HG03108 (cell line): ENCODE measurements at regions not wholly inside any gene's neighbourhood (a gene's known extent, or its start where the extent isn't known, plus 50 kb on each side); places are given as distances from the start of the nearest gene placed in this dataset.
"Not testable (repeated sequence)": the region's sequence is repeated elsewhere in the genome, so short reads cannot be mapped to it uniquely, and the experiment has no call there.

ENCODE experiments used
- ATAC-seq: cut with Tn5 transposase; IDR thresholded peaks from one replicate; pipeline ENCODE4 v1.9.1; 2021; ENCODE audit warnings: moderate library complexity; ENCODE audit not compliant: unreplicated experiment

DNA sequence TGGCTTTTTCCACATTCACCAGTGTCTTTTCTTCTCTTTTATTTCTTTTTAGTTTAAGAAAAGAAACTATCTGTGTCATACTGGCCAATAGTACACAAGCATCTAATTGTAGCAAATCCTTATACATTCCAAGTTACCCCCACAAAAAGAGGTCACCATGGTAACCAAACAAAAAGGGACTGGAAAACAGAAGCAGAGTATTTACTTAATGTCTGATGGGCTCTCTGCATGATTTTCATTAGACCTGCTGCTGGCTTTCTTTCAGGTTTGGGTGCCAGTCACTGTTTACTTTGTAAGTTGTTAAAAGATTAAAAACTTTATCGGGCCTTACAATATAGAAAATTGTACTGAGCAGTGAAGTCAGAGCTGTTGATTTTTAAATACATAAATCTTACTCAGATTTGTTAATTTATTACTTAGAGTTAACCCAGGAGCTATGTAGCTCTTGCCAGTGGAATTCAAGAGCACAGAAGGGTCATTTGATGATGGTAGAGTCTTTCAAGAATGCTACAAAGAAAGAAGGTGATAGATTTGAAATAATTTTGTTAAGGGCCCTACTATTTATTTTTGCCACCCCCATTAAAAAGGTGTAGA, 123.9 kb downstream of the BRMS1L start:
- ATAC-seq, result no peak

DNA sequence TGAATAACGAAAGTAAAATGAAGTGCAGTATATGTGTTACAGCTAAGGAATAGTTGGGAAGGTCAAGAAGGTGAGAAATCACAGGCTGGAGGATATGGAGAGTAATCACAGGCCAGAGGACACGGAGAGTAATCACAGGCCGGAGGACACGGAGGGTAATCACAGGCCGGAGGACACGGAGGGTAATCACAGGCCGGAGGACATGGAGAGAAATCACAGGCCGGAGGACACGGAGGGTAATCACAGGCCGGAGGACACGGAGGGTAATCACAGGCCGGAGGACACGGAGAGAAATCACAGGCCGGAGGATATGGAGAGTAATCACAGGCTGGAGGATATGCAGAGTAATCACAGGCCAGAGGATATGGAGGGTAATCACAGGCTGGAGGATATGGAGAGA, 121.8 kb downstream of the BRMS1L start:
- not testable (repeated sequence) for ATAC-seq

DNA sequence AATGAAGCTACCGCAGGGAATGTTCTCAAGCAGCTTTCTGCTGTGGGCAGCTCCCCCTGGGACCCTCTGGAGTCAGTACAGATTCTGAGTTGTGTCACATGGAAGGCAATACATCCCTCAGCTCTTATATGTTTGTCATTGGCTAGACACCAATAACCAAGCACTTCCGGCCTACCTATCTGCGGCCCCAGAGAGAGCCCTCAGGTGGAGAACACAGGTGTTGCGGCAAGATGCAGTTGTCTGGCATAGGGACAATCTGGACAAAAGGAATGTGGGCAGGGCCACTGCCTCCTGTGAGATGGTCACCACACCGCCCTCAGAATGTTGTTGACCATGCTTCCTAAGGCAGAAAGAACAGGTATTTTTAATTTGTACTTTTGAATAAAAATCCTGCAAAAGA, 118.7 kb downstream of the BRMS1L start:
- ATAC-seq, result no peak

DNA sequence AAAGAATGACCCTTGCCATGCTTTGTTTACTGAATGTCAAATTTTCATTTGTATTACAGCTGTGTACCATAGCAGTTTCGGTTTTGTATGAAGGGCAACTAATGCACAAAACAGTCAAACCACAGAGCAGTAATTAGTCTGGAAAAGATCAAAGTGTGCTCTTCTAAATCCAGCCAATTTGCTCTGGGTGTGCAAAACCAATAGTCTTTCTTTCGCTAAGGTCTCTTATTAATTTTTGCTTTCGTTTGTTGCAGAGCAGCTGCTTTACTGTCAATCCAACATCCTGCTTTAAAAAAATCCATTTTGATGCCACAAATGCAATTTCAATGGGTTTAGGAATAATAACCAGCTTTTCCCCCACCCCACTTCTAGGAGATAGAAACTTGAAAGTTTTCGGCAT, 114.2 kb downstream of the BRMS1L start:
- peak; percentile 61 for ATAC-seq

DNA sequence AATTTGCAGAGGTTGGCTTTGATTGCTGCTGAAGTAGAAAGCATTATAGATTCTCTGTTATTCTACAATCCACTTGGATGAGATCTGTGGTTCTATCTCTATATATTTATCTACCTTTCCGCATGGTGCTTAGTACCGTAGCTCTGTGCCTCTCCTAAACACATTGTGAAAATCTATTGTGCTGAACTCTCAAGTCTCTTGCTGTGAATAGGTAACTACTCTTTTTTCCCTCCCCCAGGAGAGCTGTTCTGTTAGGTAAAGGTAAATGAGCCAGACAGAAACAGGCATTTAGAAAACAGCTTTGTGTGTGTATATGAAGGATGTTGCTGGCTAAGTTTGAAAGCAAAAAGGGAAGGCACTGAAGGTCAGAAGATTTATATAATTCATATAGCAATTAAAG, 112.6 kb downstream of the BRMS1L start:
- no peak for ATAC-seq

DNA sequence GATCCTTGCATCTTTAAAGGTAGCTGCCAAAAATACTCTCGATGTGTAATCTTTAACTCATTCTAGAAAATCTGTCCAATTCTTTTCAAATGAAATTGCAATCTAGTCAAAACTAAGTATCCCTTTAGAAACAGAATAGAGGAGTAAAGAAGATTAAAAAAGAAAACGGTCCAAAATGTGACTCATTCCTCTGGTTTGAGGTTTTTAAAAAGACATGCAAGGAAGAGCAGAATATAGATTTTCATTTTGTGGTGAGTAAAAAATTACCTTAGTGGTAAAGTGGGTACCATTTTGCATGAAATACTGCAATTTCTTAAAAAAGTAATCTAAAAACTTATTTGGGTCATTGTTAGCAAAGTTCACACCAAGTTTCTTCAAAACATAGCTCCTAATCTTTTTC, 108.4 kb downstream of the BRMS1L start:
- peak; percentile 71 for ATAC-seq

DNA sequence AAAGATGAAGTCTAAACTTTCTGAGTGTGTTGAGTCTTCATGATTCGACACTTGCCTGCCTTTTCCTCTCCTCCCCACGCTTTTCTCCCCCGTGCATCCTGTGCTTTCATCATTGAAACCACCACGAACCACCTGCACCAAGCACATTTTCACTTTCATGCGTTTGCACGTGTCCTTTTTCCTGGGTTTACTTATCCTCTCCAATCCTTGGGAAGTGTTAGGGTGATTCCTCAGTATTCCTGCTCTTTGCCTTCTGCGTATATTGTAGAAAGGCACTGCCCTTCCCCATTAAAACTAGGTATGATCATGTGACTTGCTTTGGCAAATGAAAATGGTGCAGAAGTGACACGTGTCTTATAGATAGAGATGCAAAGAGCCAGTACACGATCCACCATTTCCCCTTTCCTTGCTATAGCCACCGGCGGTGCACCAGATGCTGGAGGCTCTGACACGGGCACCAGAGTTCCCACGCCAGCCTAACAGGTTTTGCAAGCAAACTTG, 106.6 kb downstream of the BRMS1L start:
- peak; percentile 45 for ATAC-seq

DNA sequence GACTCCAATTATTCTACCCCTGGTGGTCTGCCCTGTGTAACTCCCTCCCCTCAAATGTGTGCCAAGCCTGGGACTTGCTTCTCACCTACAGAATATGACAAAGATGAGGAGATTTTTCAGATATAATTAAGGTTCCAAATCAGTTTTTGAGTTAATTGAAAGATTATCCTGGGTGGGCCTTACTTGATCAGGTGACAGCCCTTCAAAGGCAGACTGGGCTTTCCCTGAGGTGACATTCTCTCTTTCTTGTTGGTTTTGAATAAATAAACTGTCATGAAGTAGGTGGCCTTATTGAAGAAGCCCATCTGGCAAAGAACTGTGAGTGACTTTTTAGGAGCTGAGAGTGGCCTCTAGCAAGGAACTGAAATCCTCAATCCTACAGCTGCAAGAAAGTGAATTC, 106.0 kb downstream of the BRMS1L start:
- ATAC-seq, result no peak

DNA sequence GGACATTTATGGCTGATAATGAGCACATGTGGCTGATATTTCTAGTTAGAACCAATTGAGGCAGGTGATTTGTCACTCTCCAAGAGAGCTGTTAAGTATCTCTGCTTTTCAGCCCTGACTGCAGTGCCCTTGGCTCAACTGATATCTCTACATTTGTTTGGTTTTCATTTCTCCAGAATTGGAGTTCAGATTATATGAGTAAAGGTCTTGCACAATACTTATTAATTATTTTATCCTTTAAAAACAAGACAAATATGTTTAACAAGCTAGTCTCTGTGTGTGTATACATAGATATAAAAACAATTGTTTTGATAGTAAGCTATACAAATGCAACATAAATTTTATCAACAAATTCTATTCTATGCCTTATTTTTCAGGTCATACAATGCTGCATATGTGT, 105.2 kb downstream of the BRMS1L start:
- ATAC-seq, result no peak

DNA sequence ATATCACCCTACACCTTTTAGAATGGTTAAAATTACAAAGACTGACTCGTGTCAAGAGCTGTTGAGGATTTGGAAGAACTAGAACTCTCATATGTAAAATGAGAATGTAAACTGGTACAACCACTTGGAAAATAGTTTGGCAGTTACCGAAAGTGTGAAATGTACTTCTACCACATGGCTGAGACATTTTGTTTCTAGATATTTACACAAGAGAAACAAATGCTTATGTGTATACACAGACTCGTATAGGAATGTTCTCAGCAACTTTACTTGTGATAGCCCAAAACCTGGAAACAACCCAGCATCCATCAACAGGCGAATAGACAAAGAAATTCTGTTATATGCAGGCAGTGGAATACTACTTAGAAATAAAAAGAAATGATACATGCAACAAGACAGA, 103.0 kb downstream of the BRMS1L start:
- ATAC-seq, result no peak

DNA sequence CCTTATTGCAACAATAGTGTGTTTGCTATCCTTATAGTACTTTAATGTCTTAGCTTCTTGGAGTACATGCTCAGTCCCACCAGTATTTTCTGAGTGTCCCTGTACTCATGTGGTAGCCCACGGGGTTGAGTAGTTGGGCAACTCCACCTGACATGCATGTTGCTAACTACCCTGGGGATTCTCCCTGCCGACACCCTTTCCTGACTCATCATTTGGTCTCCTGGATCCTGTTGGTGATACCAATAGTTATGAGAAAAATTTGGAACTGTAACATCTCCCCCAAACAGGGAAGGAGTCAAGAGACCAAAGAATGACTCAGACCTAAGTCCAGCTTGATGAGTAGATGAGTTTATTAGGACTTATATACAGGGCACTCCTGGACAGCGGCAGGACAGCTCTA, 101.6 kb downstream of the BRMS1L start:
- ATAC-seq, result no peak

DNA sequence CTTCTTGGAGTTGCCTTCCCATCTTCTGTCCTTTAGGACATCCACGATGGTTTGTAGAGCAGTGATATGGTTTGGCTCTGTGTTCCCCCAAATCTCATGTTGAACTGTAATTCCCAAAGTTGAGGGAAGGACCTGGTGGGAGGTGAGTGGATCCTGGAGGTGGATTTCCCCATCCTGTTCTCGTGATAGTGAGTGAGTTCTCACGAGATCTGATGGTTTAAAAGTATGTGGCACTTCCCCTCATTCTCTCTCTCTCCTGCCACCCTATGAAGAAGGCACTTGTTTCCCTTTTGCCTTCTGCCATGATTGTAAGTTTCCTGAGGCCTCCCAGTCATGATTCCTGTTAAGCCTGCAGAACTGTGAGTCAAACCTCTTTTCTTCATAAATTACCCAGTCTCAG, 99.2 kb downstream of the BRMS1L start:
- no peak for ATAC-seq

DNA sequence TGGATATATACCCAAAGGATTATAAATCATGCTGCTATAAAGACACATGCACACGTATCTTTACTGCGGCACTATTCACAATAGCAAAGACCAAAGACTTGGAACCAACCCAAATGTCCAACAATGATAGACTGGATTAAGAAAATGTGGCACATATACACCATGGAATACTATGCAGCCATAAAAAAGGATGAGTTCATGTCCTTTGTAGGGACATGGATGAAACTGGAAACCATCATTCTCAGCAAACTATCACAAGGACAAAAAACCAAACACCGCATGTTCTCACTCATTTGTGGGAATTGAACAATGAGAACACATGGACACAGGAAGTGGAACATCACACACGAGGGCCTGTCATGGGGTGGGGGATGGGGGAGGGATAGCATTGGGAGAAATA, 96.5 kb downstream of the BRMS1L start:
- ATAC-seq, result not testable (repeated sequence)

DNA sequence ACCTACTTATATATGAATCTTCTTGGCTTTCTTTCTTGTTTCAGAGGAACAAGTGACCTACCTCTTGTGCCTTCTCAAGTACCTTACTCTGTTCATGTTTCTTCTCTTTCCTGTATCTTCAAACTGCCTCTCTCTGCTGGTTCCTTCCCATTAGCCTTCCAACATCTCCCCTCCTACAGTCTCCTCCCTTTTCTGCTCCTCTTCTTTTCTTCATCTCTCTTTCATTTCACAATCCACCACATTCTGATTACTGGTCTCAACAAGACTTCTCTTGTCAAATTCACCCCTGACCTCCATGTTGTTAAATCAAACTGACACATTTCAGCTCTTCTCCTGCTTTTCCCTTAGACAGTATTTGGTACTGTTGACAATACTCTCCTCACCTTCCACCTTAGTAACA, 95.6 kb downstream of the BRMS1L start:
- no peak for ATAC-seq
